A673 (cell line): ENCODE measurements at regions not wholly inside any gene's neighbourhood (a gene's known extent, or its start where the extent isn't known, plus 50 kb on each side); places are given as distances from the start of the nearest gene placed in this dataset.

ENCODE experiments used
- CTCF ChIP-seq: fragments of 300-800, 200-600 bp; sonication (generic); conservative IDR thresholded peaks from 2 replicates; pipeline ENCODE4 v1.5.1; 2017; ENCODE audit warnings: low read depth, mild to moderate bottlenecking, antibody characterized with exemption, low read length, moderate library complexity, mixed read lengths
- EZH2 ChIP-seq: fragments of 200-600 bp; sonication (generic); IDR thresholded peaks from 2 replicates; pipeline ENCODE4 v1.6.1; 2017; ENCODE audit warnings: borderline replicate concordance, low read depth, mild to moderate bottlenecking, mixed read lengths, antibody characterized with exemption, low read length; ENCODE audit not compliant: poor library complexity, severe bottlenecking

- TF ChIP-seq CTCF = no peak
- no peak for TF ChIP-seq EZH2
Observed at GRCh38 chr9:2346277-2346913, 275.2 kb upstream of the VLDLR start.
